ENCODE measurements at regions not wholly inside any gene's neighbourhood (a gene's known extent, or its start where the extent isn't known, plus 50 kb on each side); places are given as distances from the start of the nearest gene placed in this dataset.
A peak's percentile ranks its signal among the peaks of the same experiment; 100 is the strongest.

- peak; percentile 36 for TF ChIP-seq CTCF (IDR thresholded peaks at IDR 0.05; ENCODE audit: insufficient read depth, low read length, poor library complexity, severe bottlenecking)
- no peak for DNase-seq (ENCODE audit: extremely low read depth, insufficient read length)
- Histone ChIP-seq H3K4me3 (replicated peaks; ENCODE audit: low read depth, low read length) (no peak overlapping the region), H3K27me3 (replicated peaks; ENCODE audit: control insufficient read depth, insufficient read depth, low read length) (no peaks in the 10 kb centered on the region), H3K36me3 (ENCODE audit: control insufficient read depth, insufficient read depth, low read length) (no peaks in the 10 kb centered on the region)
Measured at GRCh38 chr5:164475339-164475977, 970.0 kb downstream of the MAT2B start.

- H3K36me3 ChIP-seq (ENCODE audit: control insufficient read depth, insufficient read depth, low read length): no peaks in the 10 kb centered on the region
- no peak overlapping the region for H3K4me3 ChIP-seq (replicated peaks; ENCODE audit: low read depth, low read length)
- no peaks in the 10 kb centered on the region for H3K27me3 ChIP-seq (replicated peaks; ENCODE audit: control insufficient read depth, insufficient read depth, low read length)
- DNase-seq (ENCODE audit: extremely low read depth, insufficient read length): no peak
- TF ChIP-seq CTCF (IDR thresholded peaks at IDR 0.05; ENCODE audit: insufficient read depth, low read length, poor library complexity, severe bottlenecking): no peak
Measured at GRCh38 chr5:164481270-164481669, 975.9 kb downstream of the MAT2B start.

GRCh38 chr5:164482351-164482750 lies 976.9 kb downstream of the MAT2B start:
- no peak overlapping the region for H3K4me3 ChIP-seq (replicated peaks; ENCODE audit: low read depth, low read length)
- TF ChIP-seq CTCF (IDR thresholded peaks at IDR 0.05; ENCODE audit: insufficient read depth, low read length, poor library complexity, severe bottlenecking): no peak
- DNase-seq (ENCODE audit: extremely low read depth, insufficient read length): no peak
- H3K27me3 ChIP-seq (replicated peaks; ENCODE audit: control insufficient read depth, insufficient read depth, low read length): no peaks in the 10 kb centered on the region
- H3K36me3 ChIP-seq (ENCODE audit: control insufficient read depth, insufficient read depth, low read length): no peaks in the 10 kb centered on the region

- no peaks in the 10 kb centered on the region for H3K27me3 ChIP-seq (replicated peaks; ENCODE audit: control insufficient read depth, insufficient read depth, low read length)
- DNase-seq (ENCODE audit: extremely low read depth, insufficient read length): no peak
- H3K4me3 ChIP-seq (replicated peaks; ENCODE audit: low read depth, low read length): no peak overlapping the region
- no peaks in the 10 kb centered on the region for H3K36me3 ChIP-seq (ENCODE audit: control insufficient read depth, insufficient read depth, low read length)
- no peak for TF ChIP-seq CTCF (IDR thresholded peaks at IDR 0.05; ENCODE audit: insufficient read depth, low read length, poor library complexity, severe bottlenecking)
Measured at GRCh38 chr5:164484948-164485347, 979.5 kb downstream of the MAT2B start.

GRCh38 chr5:164487939-164488338 lies 982.5 kb downstream of the MAT2B start:
- Histone ChIP-seq H3K36me3 (ENCODE audit: control insufficient read depth, insufficient read depth, low read length) (no peaks in the 10 kb centered on the region), H3K27me3 (replicated peaks; ENCODE audit: control insufficient read depth, insufficient read depth, low read length) (no peaks in the 10 kb centered on the region), H3K4me3 (replicated peaks; ENCODE audit: low read depth, low read length) (no peak overlapping the region)
- TF ChIP-seq CTCF (IDR thresholded peaks at IDR 0.05; ENCODE audit: insufficient read depth, low read length, poor library complexity, severe bottlenecking): no peak
- no peak for DNase-seq (ENCODE audit: extremely low read depth, insufficient read length)
